ENCODE measurements at regions not wholly inside any gene's neighbourhood (a gene's known extent, or its start where the extent isn't known, plus 50 kb on each side); places are given as distances from the start of the nearest gene placed in this dataset.

DNA sequence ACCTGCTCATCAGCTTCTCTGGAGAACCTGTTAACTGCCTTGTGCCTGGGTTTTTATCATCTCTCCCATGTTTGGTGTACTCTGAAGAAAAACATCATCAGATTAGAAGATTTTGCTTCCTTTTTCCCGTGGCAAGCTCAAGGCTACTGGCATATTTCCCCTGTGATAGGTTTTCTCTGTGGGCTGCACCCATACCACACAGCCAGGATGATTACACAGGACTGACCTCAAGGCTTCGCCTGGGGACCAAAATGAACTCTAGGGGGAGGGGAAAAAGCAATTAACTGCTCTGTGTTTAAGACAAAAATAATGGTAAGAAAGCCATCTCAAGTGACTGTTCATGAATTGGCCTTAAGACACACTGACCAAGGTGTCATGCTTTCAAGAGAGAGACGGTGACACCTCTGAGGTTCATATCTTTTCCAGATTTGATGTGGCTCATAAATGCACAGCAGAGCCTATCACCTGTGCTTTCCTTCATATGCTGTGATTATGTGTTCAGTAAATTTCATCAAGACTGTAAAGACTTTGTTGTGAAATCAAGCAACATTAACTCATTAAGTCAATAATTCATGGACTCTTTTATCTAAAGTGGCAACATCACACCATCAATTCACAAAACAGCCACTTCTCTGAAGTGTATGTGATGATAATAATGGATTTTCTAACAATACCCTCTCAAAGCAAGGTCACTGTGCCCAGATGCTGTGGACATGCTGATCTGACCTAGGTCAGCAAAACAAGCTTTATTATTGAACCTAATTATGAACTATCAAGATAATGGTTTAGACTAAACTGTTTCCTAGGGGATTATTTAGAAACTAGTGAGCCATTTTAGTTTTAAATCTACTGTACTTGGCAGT is 427.9 kb downstream of the WDR72 start:
- H3K4me1 ChIP-seq (ENCODE audit: insufficient read depth, low read length, severe bottlenecking) = no peaks in the 10 kb centered on the region
- H3K9me2 ChIP-seq (ENCODE audit: low read depth, low read length) = no peaks in the 10 kb centered on the region

DNA sequence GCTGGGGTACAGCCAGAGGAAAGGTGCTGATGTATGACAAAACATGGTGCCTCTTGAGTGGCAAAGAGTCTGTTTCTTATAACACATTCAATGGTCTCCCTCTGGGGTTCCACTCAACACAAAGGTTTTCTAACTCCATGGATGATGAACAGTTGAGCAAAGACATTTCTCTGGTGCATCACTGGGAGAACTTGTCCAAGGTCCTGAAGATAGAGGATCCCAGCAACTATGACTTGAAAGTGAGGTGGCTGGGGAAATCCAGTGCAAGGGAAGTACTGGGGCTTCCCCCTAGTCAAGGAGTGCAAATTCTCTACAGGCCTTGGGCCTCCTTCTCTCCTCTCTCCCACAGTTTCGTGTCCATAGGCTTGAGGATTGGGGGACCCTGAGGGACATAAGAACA is 431.1 kb downstream of the WDR72 start:
- no peaks in the 10 kb centered on the region for H3F3A ChIP-seq (ENCODE audit: insufficient read depth, low read length)
- no peaks in the 10 kb centered on the region for H3K9me3 ChIP-seq (ENCODE audit: low read length)
- H4K20me1 ChIP-seq (ENCODE audit: insufficient read depth, low read length) = no peaks in the 10 kb centered on the region
- no peaks in the 10 kb centered on the region for H3K79me2 ChIP-seq (ENCODE audit: insufficient read depth, low read length)
- TF ChIP-seq EZH2 (IDR thresholded peaks at IDR 0.05; ENCODE audit: borderline replicate concordance, low read length) = no peak
- TF ChIP-seq, protein P1, sequence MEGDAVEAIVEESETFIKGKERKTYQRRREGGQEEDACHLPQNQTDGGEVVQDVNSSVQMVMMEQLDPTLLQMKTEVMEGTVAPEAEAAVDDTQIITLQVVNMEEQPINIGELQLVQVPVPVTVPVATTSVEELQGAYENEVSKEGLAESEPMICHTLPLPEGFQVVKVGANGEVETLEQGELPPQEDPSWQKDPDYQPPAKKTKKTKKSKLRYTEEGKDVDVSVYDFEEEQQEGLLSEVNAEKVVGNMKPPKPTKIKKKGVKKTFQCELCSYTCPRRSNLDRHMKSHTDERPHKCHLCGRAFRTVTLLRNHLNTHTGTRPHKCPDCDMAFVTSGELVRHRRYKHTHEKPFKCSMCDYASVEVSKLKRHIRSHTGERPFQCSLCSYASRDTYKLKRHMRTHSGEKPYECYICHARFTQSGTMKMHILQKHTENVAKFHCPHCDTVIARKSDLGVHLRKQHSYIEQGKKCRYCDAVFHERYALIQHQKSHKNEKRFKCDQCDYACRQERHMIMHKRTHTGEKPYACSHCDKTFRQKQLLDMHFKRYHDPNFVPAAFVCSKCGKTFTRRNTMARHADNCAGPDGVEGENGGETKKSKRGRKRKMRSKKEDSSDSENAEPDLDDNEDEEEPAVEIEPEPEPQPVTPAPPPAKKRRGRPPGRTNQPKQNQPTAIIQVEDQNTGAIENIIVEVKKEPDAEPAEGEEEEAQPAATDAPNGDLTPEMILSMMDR (IDR thresholded peaks at IDR 0.05; ENCODE audit: low read length) = no peak
- H3K4me2 ChIP-seq (ENCODE audit: low read length) = no peak overlapping the region
- no peak overlapping the region for H2AFZ ChIP-seq (ENCODE audit: low read length)
- H3K4me3 ChIP-seq (ENCODE audit: low read depth, low read length, poor library complexity, severe bottlenecking) = no peak overlapping the region
- no peaks in the 10 kb centered on the region for H3K36me3 ChIP-seq (ENCODE audit: insufficient read depth, low read length)
- H3K27ac ChIP-seq (ENCODE audit: low read depth, low read length, poor library complexity, severe bottlenecking) = no peak overlapping the region
- H3K9me2 ChIP-seq (ENCODE audit: low read depth, low read length) = no peaks in the 10 kb centered on the region
- no peaks in the 10 kb centered on the region for H3K27me3 ChIP-seq (ENCODE audit: insufficient read depth, low read length)
- no peak overlapping the region for H3K9ac ChIP-seq (ENCODE audit: low read length)
- H3K4me1 ChIP-seq (ENCODE audit: insufficient read depth, low read length, severe bottlenecking) = no peaks in the 10 kb centered on the region

More for the DNA sequence above, 427.9 kb downstream of the WDR72 start:
- no peak overlapping the region for H3K4me2 ChIP-seq (ENCODE audit: low read length)
- no peaks in the 10 kb centered on the region for H3F3A ChIP-seq (ENCODE audit: insufficient read depth, low read length)
- H3K36me3 ChIP-seq (ENCODE audit: insufficient read depth, low read length) = no peaks in the 10 kb centered on the region
- H3K9me3 ChIP-seq (ENCODE audit: low read length) = no peaks in the 10 kb centered on the region
- no peaks in the 10 kb centered on the region for H3K27me3 ChIP-seq (ENCODE audit: insufficient read depth, low read length)
- H4K20me1 ChIP-seq (ENCODE audit: insufficient read depth, low read length) = no peaks in the 10 kb centered on the region
- H3K27ac ChIP-seq (ENCODE audit: low read depth, low read length, poor library complexity, severe bottlenecking) = no peak overlapping the region
- no peak overlapping the region for H3K4me3 ChIP-seq (ENCODE audit: low read depth, low read length, poor library complexity, severe bottlenecking)
- no peak for TF ChIP-seq EZH2 (IDR thresholded peaks at IDR 0.05; ENCODE audit: borderline replicate concordance, low read length)
- TF ChIP-seq, protein P1 (IDR thresholded peaks at IDR 0.05; ENCODE audit: low read length) = no peak
- no peak overlapping the region for H3K9ac ChIP-seq (ENCODE audit: low read length)
- no peak overlapping the region for H2AFZ ChIP-seq (ENCODE audit: low read length)
- no peaks in the 10 kb centered on the region for H3K79me2 ChIP-seq (ENCODE audit: insufficient read depth, low read length)

DNA sequence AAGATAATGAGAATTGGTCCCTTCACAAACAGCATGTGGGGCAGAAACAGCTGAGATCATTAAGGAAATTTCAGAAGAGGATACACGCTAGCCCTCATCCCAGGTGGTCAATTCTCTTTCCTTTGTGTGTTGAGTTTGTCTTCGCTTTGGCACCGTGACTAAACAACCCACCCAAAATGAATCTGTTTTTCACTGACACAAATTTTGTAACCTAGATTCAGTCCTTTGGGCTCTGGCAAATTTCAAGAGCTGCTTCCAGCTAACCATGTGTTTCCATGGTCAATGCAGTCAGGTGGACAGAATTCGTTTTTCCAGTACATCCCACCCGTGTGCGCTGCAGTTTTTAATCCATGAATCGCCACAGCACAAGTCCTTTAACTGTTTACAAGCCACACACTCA is 435.4 kb downstream of the WDR72 start:
- H3F3A ChIP-seq (ENCODE audit: insufficient read depth, low read length) = no peaks in the 10 kb centered on the region
- no peak overlapping the region for H3K9ac ChIP-seq (ENCODE audit: low read length)
- TF ChIP-seq, protein P1 (IDR thresholded peaks at IDR 0.05; ENCODE audit: low read length) = no peak
- TF ChIP-seq EZH2 (IDR thresholded peaks at IDR 0.05; ENCODE audit: borderline replicate concordance, low read length) = no peak

More for the DNA sequence above, 435.4 kb downstream of the WDR72 start:
- Histone ChIP-seq H3K4me2 (ENCODE audit: low read length) (no peak overlapping the region), H3K79me2 (ENCODE audit: insufficient read depth, low read length) (no peaks in the 10 kb centered on the region), H3K9me2 (ENCODE audit: low read depth, low read length) (no peaks in the 10 kb centered on the region), H3K4me3 (ENCODE audit: low read depth, low read length, poor library complexity, severe bottlenecking) (no peak overlapping the region), H3K27ac (ENCODE audit: low read depth, low read length, poor library complexity, severe bottlenecking) (no peak overlapping the region), H3K9me3 (ENCODE audit: low read length) (no peaks in the 10 kb centered on the region), H3K27me3 (ENCODE audit: insufficient read depth, low read length) (no peaks in the 10 kb centered on the region), H3K4me1 (ENCODE audit: insufficient read depth, low read length, severe bottlenecking) (no peaks in the 10 kb centered on the region), H2AFZ (ENCODE audit: low read length) (no peak overlapping the region), H4K20me1 (ENCODE audit: insufficient read depth, low read length) (no peaks in the 10 kb centered on the region), H3K36me3 (ENCODE audit: insufficient read depth, low read length) (no peaks in the 10 kb centered on the region)

Measured in OCI-LY1 (cell line).